Tibial nerve (tissue), 4 donors: ENCODE measurements at regions not wholly inside any gene's neighbourhood (a gene's known extent, or its start where the extent isn't known, plus 50 kb on each side); places are given as distances from the start of the nearest gene placed in this dataset.
"Not testable (repeated sequence)": the region's sequence is repeated elsewhere in the genome, so short reads cannot be mapped to it uniquely, and the experiment has no call there.

ENCODE experiments used
- DNase-seq, 2 donors: peaks; one replicate each; pipeline ENCODE4 v3.0.0-alpha.2; 2019; ENCODE audit warnings: low spot score in 2 of 2
- H3K27ac ChIP-seq, 4 donors: fragments of 200-600 bp; sonication (generic) in 3 of 4; one replicate each; pipeline ENCODE4 v1.5.1; 2017 to 2019; ENCODE audit warnings: mild to moderate bottlenecking in 1 of 4
- H3K27me3 ChIP-seq, 2 donors: fragments of 200-600 bp; sonication (generic) in 1 of 2; one replicate each; pipeline versions ENCODE4 v1.5.1 to v1.6.0; 2017 to 2019
- H3K36me3 ChIP-seq, 3 donors: fragments of 200-600 bp; sonication (generic); one replicate each; pipeline ENCODE4 v1.5.1; 2018 to 2019
- H3K4me1 ChIP-seq, 4 donors: fragments of 200-600 bp; sonication (generic) in 3 of 4; one replicate each; pipeline ENCODE4 v1.5.1; 2017 to 2019
- H3K4me3 ChIP-seq, 4 donors: fragments of 200-600 bp; sonication (generic) in 3 of 4; one replicate each; pipeline ENCODE4 v1.5.1; 2017 to 2019; ENCODE audit warnings: mild to moderate bottlenecking in 1 of 4, moderate library complexity in 1 of 4
- H3K9me3 ChIP-seq, 4 donors: fragments of 200-600 bp; sonication (generic) in 3 of 4; one replicate each; pipeline ENCODE4 v1.5.1; 2017 to 2019
- CTCF ChIP-seq, 5 experiments: fragments of 200-600 bp in 3 of 5; fragments of 450-650 bp in 2 of 5; sonication (generic) in 3 of 5; IDR thresholded peaks; one replicate each; pipeline ENCODE4 v1.5.1; 2016 to 2019; ENCODE audit warnings: antibody characterized with exemption in 5 of 5, mild to moderate bottlenecking in 3 of 5, moderate library complexity in 2 of 5
- EP300 ChIP-seq, 2 donors: sonication (generic); formaldehyde crosslinking; IDR thresholded peaks; one replicate each; pipeline ENCODE4 v1.6.1; 2017; ENCODE audit warnings: antibody characterized with exemption in 2 of 2, mild to moderate bottlenecking in 1 of 2
- POLR2A ChIP-seq, 2 donors: fragments of 450-650 bp; IDR thresholded peaks; one replicate each; pipeline ENCODE4 v1.6.1; 2017; ENCODE audit warnings: antibody characterized with exemption in 2 of 2, mild to moderate bottlenecking in 2 of 2, moderate library complexity in 2 of 2
- WGBS, 2 donors: methylation state at CpG; one replicate each; pipeline ENCODE4 v1.1.5; 2018; 5-methylcytosine and 5-hydroxymethylcytosine counted together

GRCh38 chr6:37085198-37085597 lies 79.7 kb downstream of the FGD2 start:
- H3K4me1 ChIP-seq: no peaks in the 10 kb centered on the region
- WGBS, 2 donors: 92 to 95% methylated on average over 7 of the region's 7 CpGs
- no peaks in the 10 kb centered on the region for H3K36me3 ChIP-seq
- H3K9me3 ChIP-seq: no peaks in the 10 kb centered on the region
- no peaks in the 10 kb centered on the region for H3K27me3 ChIP-seq
- H3K4me3 ChIP-seq: no peak overlapping the region
- H3K27ac ChIP-seq: no peak overlapping the region
- DNase-seq: no peak
- TF ChIP-seq POLR2A (IDR thresholded peaks at IDR 0.05): no peak
- no peak for TF ChIP-seq EP300 (IDR thresholded peaks at IDR 0.05)
- TF ChIP-seq CTCF (IDR thresholded peaks at IDR 0.05): no peak

- Histone ChIP-seq H3K27ac (no peak overlapping the region), H3K9me3 (no peaks in the 10 kb centered on the region), H3K36me3 (no peaks in the 10 kb centered on the region), H3K27me3 (no peaks in the 10 kb centered on the region), H3K4me3 (no peak overlapping the region), H3K4me1 (peaks cover 0 to 11% (median 0%) of the 10 kb centered on the region in 4 donors)
- WGBS, 2 donors: 82 to 83% methylated on average over 2 of the region's 2 CpGs
- DNase-seq: no peak
- TF ChIP-seq CTCF (IDR thresholded peaks at IDR 0.05): no peak
Observed at GRCh38 chr6:37088897-37089296, 81.1 kb upstream of the PIM1 start.

- 91 to 98% methylated on average over 3 of the region's 3 CpGs for WGBS, 2 donors
- H3K27me3 ChIP-seq: no peaks in the 10 kb centered on the region
- TF ChIP-seq EP300 (IDR thresholded peaks at IDR 0.05) (no peak), CTCF (IDR thresholded peaks at IDR 0.05) (no peak), POLR2A (IDR thresholded peaks at IDR 0.05) (no peak)
- no peaks in the 10 kb centered on the region for H3K36me3 ChIP-seq
- H3K4me1 ChIP-seq: peaks cover 0 to 11% (median 0%) of the 10 kb centered on the region in 4 donors
- H3K9me3 ChIP-seq: no peaks in the 10 kb centered on the region
- no peak overlapping the region for H3K4me3 ChIP-seq
- DNase-seq: no peak
- H3K27ac ChIP-seq: no peak overlapping the region
Observed at GRCh38 chr6:37089783-37090182, 80.2 kb upstream of the PIM1 start.

- H3K36me3 ChIP-seq, DNase-seq, H3K4me3 ChIP-seq, H3K27me3 ChIP-seq, H3K27ac ChIP-seq, H3K9me3 ChIP-seq: not testable (repeated sequence)
- H3K4me1 ChIP-seq: peaks cover 0 to 11% (median 0%) of the 10 kb centered on the region in 4 donors
- WGBS, 2 donors: 95 to 96% methylated on average over 13 of the region's 13 CpGs
Observed at GRCh38 chr6:37091104-37091503, 78.8 kb upstream of the PIM1 start.

- not testable (repeated sequence) for H3K4me3 ChIP-seq, H3K27ac ChIP-seq, H3K27me3 ChIP-seq, H3K36me3 ChIP-seq, DNase-seq, H3K9me3 ChIP-seq
- peaks cover 0 to 11% (median 0%) of the 10 kb centered on the region in 4 donors for H3K4me1 ChIP-seq
- whole genome bisulfite sequencing, 2 donors: 78 to 84% methylated on average over 9 of the region's 9 CpGs
Observed at GRCh38 chr6:37091586-37091985, 78.4 kb upstream of the PIM1 start.

GRCh38 chr6:37092923-37093727 lies 76.8 kb upstream of the PIM1 start:
- no peak overlapping the region for H3K27ac ChIP-seq
- no peak for TF ChIP-seq CTCF (IDR thresholded peaks at IDR 0.05)
- no peak for TF ChIP-seq EP300 (IDR thresholded peaks at IDR 0.05)
- TF ChIP-seq POLR2A (IDR thresholded peaks at IDR 0.05): no peak
- no peaks in the 10 kb centered on the region for H3K9me3 ChIP-seq
- H3K36me3 ChIP-seq: no peaks in the 10 kb centered on the region
- WGBS, 2 donors: 66 to 67% methylated on average over 13 to 14 of the region's 14 CpGs
- H3K27me3 ChIP-seq: no peaks in the 10 kb centered on the region
- no peak for DNase-seq
- no peak overlapping the region for H3K4me3 ChIP-seq
- H3K4me1 ChIP-seq: peaks cover 0 to 11% (median 0%) of the 10 kb centered on the region in 4 donors
